NCI-H1092 treated with DMSO at 0.1 percent for 48 hours (cell line): ENCODE measurements at regions not wholly inside any gene's neighbourhood (a gene's known extent, or its start where the extent isn't known, plus 50 kb on each side); places are given as distances from the start of the nearest gene placed in this dataset.

Source experiments
- DNase-seq: peaks from one replicate; lab custom pipeline; 2025; lab: John Stamatoyannopoulos, UW

DNA sequence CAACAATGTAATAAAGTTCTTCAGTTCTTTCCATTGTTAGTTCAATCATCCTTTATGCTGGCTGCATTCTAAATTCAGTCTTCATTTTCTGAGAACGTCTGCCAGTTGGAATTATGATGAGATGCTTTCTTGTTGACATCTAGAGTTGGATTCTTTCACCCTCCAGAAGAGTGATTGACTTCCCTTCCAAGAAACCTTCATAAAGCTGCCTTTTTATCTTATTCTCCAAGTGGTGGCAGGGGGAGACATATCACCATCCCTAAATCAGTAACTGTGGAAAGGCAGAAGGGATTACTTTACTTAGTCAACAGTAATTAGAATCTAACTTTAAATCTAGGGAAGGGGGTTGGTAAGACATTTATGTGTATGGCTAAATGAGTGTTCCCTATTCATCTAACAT lies 86.8 kb upstream of the GULP1 start:
- no peak for DNase-seq

DNA sequence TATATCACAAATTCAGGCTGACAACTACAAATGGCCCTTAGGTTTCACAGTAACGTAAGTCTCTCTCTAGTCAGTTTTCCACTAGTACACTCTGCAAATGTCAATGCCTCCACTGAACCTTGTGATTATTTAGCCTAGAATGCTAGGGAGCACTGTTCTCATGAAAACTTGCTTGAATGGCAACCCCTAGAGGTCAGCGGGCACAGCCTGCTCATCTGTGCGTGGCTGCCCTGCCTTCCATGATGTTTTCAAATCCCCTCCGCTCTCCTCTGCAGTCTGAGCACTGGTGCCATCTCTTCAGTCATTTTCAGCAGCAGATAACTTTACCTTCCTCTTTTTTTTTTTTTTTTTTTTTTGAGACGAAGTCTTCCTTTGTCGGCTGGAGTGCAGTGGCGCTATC lies 84.1 kb upstream of the GULP1 start:
- no peak for DNase-seq

DNA sequence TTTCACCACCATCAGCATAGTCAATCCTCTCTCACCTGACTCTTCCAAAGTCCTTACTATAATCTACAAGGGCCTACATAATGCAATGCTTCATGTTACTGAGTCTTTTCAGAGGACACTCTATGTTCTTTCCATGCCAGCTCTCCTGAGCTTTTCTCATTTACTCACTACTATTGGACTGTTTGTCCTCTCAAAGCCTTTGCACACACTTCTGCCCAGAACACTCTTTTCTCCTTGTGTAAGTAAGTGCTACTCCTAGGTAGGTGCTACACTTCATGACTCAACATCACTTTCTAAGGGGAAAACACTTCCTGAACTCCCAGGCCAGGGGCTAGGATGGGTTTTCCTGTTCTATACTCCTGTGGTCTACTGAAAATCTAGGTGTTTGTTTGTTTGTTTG lies 82.5 kb upstream of the GULP1 start:
- no peak for DNase-seq

DNA sequence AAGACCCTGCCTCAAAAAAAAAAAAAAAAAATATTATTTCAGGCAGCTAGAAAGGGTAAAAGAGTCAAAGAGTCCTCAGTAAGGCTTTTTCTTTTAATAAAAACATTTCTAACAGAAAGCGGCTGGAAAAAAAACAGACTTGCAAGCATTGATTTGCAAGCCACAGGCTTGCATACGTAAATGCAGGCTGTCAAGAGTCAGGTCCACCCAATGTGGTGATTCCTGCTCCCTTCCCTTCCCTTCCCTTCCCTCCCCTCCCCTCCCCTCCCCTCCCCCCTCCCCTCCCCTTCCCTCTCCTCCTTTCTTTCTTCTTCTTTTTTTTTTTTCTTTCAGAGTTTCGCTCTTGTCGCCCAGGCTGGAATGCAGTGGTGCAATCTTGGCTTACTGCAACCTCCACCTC lies 74.4 kb upstream of the GULP1 start:
- DNase-seq, result no peak

DNA sequence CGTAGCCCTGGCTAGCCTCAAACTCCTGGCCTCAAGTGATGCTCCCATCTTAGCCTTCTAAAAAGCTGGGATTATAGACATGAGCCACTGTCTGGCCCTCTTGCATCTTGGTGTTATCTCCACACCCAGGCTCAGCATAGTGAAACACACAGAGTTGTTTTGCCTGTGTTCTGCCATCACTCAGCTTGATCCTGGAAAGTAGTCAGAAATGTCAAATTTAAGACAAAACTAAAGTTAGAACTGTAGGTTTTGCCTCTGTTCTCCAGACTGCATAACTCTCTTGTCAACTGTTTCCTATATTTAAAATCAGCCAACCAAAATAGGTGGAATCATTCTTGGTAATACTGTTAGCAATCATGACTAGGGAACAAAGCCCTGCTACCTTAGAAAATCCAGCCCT lies 72.1 kb upstream of the GULP1 start:
- DNase-seq, result no peak

DNA sequence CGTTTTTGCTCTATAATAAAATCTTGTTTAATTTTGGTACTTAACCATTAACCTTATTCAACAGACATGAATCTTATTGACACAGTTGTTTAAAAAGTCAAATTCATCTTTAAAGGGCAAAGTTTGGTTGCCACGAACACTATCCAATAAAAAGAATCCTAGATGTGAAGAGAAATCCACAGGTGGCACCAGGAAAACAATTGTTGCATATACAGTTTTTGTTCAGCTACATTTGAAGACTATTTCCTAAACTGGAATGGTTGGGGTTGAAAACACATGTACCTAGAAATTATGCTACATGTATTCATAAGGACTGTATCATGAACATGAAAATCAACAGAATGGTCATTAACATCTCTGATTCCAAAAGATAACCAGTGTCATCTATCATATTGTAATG lies 71.1 kb upstream of the GULP1 start:
- DNase-seq, result no peak

DNA sequence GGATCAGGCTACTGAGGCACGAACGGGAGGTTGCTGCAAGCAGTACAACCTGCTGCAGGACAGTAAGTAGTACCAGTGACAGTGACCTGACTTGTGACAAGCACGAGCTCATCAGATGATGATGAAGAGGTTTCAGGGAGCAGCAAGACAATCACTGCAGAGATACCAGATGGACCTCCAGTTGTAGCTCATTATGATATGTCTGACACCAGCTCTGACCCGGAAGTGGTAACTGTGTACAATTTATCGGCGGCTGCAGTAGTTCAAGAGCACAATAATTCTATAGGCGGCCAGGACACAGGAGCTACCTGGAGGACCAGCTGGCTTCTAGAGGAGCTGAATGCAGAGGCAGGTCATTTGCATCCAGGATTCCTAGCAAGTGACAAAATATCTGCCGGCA lies 64.0 kb upstream of the GULP1 start:
- no peak for DNase-seq

DNA sequence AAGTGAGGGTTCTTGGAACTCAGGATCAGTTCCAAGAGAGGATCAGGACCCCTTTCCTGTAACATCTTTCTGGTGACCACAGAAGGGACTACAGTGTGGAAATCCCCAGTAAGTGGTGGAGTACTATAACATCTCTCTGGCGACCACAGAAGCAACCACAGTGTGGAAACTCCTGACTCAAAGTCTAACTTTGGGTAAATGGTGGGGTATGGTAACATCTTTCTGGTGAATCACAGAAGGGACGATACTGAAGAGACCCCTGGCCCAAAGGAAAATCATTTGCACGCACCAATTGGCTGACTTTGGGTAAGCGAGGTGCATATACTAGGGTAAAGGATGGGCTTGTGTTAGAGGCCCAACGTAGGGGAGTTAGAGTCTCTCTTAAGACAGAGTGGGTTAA lies 56.3 kb upstream of the GULP1 start:
- DNase-seq, result no peak

DNA sequence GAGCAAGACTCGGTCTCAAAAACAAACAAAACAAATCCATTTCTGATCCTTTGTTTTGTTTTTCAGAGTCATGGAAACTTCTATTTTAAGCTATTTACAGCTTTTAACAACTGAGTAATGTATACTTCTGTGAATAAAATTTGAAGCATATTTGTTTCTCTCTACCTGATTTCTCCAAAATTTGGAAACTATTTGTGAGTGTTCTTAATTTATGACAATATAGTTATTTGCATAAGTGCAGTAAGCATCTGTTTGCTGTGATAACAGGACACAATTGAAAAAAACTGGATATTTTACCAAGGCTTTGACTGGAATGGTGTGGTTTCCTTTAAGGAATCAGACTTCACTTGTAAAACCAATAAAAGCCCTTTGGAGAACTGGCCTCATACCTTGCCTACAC lies 53.3 kb upstream of the GULP1 start:
- no peak for DNase-seq
